NCI-H446 (cell line): ENCODE measurements at regions not wholly inside any gene's neighbourhood (a gene's known extent, or its start where the extent isn't known, plus 50 kb on each side); places are given as distances from the start of the nearest gene placed in this dataset.

Source experiments
- DNase-seq, 2 experiments: peaks; one replicate each; lab custom pipeline; 2025; lab: John Stamatoyannopoulos, UW

DNA sequence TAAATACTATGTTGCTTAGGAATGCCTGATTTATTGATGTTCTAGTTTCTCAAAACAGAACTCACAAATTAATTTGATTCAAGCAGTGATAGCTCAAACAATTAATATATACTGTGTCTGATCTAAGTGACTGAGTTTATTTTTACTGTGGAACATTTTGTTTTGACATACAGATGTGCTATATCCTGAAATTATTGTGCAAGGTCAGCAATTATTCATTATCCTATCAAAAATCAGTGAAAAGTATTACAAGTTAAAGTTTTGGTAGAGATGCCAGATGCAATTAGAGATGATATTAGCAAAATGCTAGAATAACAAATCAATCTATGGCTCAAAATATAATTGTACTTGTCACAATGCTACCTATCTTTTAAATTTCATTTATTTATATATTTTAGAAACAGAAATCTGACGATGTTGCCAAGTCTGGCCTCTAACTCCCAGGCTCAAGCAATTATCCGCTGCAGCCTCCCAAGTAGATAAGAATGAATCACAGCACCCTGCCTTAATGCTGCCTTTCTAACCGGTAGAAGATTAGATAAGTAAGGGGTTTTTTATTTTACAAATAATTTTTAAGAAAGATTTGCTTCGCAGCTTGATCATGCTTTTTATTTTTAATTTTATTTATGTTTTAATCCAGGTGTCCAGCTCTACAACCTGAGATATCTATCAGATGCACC, 825.5 kb upstream of the NDST4 start:
- no peak for DNase-seq

DNA sequence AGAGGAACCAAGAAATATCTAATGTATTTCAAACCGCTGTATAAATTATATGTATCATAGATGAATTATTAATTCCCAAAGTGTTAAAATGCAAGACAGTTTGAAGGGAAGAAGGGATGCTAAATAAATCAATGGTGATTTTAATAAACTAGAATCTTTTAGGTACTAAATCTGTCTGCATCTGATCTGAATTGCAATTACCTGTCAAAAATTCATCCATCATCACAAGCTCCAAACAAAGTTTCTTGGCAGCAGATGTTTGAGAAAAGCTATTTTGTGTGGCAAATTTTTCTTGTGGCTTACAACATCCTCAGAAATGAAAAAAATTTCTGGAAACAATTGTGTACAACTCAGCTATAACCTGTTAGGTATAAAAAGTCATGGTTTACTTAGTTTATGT, 816.0 kb upstream of the NDST4 start:
- DNase-seq: no peak

DNA sequence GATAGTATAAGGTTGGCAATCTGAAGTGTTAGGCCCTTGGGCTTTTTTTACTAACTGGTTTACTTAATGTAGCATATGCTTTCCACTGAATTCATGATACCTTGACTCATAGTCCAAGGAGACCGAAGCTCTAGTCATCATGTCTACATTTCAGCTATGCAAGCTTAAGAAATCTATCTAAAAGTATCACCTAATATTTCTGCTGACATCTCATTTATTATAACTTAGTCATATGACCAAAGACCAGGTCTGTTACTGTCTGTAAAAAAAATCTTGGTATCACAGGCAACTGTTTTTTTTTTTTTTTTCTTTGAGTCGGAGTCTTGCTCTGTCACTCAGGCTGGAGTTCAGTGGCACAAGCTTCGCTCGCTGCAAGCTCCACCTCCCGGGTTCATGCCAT, 814.0 kb upstream of the NDST4 start:
- no peak for DNase-seq

DNA sequence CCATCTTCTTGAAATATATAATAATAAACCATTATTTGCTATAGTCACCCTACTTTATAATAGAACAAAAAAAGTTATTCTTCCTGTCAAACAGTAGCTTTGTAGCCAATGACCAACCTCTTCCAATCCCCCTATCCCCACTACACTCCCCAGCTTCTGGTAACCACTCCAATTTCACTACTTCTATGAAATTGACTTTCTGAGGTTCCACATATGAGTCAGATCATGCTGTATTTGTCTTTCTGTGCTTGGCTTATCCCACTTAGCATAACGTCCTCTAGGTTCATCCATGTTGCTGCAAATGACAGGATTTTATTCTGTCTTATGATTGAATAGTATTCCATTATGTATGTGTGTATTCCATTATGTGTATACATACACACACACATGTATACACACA, 809.7 kb upstream of the NDST4 start:
- no peak for DNase-seq

DNA sequence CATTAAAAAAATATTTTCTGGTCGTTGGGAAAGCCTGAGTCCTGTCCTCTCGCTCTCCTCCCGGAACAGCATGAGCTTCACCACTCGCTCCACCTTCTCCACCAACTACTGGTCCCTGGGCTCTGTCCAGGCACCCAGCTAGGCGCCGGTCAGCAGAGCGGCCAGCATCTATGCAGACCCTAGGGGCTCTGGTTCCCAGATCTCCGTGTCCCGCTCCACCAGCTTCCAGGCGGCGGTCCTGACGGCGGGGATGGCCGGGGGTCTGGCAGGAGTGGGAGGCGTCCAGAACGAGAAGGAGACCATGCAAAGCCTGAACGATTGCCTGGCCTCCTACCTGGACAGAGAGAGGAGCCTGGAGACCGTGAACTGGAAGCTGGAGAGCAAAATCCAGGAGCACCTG, 807.2 kb upstream of the NDST4 start:
- DNase-seq: no peak

DNA sequence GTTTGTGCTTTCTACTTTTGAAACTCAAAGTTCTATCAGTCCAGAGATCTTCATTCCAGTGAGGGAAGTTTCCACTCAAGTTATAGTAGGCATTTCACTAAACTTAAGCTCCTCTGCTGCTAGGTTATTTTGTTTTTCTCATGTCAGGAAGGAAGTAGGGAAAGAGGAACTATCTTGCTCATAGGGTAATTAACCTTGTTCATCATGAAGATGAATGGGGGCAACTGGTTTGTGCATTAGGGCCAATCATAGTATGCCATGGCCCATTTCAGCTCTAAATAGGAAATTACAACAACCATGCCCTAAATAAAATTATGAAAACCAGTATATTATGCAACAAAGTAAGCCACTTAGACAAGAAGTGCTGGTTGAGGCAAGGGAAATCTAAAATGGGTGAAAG, 804.7 kb upstream of the NDST4 start:
- DNase-seq: no peak

DNA sequence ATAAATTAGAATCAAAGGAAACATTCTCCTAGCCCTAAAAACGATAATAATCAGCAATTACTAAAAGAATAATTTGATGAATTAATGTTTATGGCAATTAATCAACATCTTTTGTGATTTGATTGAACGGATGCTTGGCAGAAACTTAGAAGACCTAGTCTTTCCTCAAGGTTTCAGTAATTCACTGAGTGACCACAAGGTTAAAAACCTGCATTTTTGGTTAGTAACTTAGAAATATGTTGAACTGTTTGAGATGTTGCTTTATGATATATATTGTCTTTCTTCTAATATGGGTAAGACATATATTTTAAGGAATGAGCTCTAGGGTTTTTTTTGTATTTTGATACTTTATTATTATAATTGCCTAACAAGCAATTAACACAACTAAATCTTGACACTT, 793.0 kb upstream of the NDST4 start:
- DNase-seq: no peak

DNA sequence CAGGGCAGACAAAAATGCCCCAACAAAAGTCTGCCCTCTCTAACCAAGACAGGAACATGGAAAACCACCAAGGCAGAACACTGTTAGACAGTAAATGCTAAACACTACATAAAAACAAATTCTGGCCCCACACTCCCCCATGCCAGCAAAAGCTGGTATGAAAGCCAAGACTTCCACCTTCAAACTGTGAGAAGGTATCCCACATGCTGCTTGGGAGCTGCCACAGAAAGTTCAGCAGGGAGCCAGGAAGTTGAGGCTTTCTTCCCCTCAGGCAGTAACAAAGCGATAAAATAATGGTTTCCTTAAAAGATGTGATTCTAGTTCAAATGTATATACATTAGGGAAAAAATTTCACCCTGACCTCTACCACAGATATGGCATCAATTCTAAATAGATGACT, 770.4 kb upstream of the NDST4 start:
- no peak for DNase-seq

DNA sequence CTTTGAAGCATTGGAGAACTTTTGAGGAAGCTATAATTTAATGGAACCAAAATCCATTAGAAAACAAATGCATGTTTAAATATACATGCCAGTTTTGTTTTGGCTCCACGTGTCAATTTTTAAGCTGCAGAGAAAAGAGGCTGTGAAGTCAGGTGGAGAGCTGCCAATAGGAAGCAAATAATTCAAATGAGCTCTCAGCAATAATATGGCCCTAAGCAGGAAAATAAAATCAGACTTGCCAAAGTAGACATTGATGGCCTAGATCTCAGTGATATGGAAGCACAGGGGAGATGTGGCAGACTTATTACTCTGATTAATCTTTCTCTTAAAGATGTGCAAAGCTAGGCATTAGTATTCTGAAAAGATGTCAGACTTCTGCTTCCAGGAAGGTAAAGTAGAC, 769.8 kb upstream of the NDST4 start:
- peak in 1 of 2 experiments; percentile 29 for DNase-seq

DNA sequence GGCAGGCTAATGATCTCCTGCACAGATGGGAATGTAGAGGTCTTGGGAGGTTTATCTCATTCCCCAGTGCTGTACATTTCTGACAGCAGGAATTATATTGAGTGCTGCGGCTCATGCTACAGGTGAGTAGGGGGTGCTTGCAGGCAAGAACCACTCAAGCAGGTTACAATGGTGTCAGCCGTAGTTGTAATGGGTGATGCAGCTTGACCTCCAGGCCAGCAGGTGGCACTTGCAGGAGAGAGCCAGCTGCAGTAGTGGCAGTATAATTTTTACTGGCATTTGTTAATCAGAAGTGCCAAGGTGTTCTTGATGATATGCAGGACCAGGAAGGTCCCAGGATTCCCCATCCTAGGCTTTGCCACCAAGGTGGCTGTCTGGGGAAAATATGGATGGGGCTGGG, 759.6 kb upstream of the NDST4 start:
- no peak for DNase-seq

DNA sequence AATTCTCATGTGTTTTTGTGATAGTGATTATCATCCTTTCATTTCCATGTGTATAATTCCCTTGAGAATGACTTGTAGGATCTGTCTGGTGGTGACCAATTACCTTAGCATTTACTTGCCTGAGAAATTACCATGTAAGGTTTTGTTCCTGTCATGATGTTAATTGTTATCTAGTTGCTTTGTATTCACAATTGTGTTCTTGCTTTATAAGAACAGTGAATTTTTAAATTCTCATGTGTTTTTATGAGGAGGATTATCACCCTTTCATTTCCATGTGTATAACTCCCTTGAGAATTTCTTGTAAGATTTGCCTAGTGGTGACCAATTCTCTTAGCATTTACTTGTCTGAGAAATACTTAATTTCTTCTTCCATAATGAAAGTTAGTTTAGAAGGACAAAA, 758.2 kb upstream of the NDST4 start:
- no peak for DNase-seq

DNA sequence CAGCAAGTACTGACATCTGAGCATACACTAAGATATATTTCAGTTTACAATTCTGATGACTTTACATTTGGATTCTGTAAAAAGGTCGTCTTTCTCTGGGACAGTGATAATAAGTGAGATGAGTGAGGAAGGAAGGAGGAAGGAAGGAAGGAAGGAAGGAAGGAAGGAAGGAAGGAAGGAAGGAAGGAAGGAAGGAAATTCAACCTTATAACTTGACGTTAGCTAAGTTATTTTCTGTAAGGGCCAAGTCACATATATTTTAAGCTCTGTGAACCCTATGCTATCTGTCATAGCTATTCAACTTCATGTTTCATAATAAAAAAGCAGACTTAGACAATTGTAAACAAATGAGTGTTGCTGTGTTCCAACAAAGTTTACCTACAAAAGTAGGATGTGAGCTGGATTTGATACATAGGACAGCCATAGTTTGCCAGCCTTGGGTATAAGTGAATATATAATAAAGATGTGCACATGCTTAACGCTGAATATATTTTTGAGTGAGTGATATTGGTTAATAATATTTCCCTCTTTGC, 753.0 kb upstream of the NDST4 start:
- DNase-seq: no peak

DNA sequence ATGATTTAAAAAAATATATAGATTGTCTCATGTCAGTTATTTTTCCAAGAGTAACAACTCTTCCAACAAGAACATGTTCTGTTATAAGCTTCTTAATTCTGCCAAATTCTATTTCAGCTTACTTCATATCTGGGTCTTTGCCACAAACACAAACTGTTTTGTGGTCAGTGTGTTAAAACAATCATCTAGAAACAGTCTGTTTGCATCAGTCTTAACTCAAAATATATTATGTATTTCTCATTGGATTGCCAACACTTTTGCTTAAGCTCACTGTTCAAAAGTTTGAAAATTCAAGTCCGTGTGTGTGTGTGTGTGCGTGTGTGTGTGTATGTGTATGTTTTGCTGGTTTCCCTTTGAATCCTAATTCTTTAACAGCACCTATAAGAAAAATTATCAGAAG, 752.3 kb upstream of the NDST4 start:
- no peak for DNase-seq

DNA sequence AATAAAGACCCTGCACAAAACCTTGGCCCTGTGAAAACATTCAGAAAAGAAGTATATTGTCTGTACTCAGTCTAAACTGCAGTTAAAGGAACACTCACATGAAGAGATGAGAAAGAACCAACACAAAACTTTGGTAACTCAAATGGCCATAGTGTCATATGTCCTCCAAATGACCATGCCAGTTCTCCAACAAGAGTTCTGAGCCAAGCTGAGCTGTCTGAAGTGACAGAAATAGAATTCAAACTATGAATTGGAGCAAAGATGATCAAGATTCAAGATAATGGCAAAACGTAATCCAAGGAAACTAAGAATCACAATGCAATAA, 739.3 kb upstream of the NDST4 start:
- no peak for DNase-seq

DNA sequence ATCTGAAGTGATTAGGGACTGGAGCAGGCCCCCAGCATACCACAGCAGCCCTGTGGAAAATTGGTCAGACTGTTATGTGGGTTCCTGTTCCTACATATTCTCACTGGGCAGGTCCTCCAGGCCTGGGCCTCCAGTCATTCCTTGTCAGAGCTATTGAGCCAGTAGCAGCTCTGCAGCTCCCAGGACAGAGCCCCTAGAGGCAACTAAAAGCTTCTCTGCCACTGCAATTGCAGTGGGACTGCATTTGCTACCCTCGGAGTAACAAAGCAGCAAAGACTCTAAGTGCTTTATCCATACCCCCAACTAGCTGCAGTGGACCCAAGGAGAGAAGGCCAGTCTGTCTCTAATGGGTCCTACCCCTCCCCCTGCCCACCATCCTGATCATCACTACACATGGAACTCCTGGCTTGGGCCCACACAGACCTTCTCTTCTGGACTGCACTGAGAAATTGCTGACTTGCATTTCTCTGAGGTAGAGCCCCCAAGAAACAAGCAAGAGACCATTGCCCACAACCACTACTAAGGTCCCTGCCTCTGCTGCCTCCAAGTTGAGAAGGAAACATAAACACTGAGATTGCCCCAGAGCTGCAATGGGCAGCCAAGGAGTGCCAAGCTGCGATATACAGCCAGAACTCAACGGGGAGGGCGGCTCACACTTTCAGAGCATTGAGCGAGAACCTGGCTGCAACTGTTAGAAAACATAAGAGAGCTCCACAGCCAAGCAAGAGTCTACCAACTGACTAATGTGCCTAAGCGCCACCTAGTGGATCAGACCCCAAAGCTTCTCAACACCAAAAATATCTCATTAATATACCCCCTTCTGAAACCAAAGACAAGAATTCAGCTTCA, 738.7 kb upstream of the NDST4 start:
- peak; percentile 32 to 84 for DNase-seq

DNA sequence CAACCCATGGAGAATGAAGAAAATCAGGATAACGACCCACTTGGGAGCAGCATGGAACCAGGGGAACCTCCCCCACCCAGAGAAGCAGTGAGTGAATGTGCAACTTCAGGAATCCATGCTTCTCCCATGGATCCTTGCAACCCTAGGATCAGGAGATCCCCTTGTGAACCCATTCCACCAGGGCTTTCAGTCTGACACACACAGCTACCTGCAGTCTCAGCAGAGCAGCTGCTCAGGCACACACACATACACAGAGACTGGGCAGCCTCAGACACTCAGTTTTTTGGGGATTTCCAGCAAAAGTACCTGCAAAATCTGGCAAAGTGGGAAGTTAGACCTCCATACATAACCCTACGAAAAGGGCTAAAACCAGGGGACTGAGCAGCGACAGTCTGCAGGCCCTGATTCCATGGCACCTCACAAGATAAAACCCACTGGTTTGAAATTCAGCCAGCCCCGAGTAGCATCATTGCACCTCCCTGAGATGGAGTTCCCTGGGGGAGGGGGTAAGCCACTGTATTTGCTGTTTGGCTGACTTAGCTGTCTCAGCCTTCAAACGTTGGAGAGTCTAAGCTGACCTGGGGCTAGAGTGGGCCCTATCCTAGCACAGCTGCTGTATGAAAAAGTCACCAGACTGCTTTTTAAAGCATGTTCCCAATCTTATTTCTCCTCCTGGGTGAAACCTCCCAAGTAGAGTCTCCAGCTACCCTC, 737.5 kb upstream of the NDST4 start:
- DNase-seq: no peak

DNA sequence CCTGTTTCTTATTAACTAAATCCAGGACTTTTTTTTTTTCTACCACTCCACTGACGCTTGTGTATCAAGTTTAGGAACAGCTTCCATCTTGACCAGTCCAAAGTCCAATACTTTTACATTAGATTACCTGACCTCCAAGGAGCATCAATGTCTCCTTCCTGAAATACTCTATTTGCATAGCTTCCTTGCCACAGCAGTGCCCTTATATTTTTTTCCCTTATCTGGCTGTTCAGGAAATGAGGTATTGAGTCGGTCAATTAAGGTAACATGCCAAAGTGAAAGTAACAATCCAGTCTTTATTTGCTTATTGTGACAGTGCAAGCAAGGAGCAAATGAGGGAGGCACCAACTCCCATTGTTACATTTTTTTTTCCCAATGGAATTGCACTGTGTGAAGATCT, 730.8 kb upstream of the NDST4 start:
- no peak for DNase-seq

DNA sequence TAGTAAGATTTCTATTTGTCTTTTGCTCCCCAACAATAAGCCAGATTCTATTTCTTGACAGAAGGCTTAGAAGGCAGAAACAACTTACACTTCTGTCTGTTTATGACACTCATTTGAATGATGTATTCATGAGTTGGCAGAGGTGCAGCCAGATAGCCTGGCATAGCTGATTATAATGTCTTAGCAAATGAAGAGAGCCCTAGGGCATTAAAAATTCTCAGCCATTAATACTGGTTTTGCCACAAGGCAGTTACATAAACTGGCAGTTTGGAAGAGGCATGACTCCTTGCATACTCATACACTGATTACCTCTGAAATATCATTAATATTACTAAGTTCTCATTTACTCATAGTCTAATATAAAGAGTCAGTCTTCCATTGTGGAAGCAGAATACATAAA, 728.5 kb upstream of the NDST4 start:
- peak; percentile 20 to 31 for DNase-seq

DNA sequence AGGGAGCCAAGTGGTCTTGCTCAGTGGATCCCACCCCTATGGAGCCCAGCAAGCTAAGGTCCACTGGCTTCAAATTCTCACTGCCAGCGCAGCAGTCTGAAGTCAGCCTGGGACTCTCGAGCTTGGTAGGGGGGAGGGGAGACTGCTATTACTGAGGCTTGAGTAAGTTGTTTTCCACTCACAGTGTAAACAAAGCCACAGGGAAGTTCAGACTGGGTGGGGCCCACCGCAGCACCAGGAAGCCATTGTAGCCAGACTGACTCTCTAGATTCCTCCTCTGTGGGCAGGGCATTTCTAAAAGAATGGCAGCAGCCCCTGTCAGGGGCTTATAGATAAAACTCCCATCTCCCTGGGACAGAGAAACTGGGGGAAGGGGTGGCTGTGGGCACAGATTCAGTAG, 721.0 kb upstream of the NDST4 start:
- DNase-seq: no peak

DNA sequence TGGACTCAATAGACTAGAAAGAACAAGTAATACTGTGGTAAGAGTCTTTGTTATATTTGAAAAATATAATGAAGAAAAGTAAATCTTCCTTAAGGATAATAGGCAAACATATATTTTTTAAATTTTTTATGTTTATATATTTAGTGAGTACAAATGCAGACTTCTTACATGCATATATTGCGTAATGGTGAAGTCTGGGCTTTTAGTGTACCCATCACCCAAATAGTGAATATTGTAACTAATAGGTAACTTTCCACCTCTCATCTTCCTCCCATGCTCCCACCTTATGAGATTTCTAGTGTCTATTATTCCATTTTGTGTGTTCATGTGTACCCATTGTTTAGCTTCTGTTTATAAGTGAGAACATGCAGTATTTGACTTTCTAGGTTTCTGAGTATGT, 711.2 kb upstream of the NDST4 start:
- DNase-seq: no peak

DNA sequence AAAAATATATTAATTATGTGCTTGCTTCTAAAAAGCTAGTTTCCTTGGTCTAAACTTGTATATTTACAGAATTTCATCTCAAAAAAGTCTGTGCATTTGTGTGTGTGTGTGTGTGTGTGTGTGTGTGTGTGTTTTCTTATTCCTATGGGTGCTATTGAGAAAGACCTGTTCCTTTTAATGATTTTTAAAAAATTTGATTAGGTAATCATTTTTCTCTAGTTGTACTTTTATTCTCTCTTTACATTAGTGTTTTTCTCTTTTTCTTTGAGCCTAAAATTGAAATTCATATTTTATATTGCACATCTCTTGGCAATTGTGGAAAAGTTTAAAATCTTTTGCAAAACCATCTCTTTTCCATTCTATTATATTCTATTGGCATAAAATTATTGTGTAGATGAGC, 690.4 kb upstream of the NDST4 start:
- DNase-seq: no peak

DNA sequence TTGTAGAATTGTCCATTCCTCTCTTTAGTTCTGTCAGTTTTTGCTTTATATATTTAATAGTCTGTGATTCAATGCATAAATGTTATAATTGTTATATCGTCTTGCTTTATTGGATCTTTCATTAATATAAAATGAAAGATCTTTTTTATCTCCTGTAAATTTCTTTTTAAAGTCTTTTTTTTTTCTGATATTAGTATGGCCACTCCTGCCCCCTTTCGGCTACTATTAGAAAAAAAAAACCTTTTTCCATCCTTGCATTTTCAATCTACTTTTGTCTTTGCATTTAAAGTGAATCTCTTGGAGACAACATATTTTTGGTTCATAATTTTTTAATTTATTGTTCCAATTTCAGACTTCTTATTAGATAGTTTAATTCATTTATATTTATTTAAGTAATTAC, 677.4 kb upstream of the NDST4 start:
- DNase-seq: no peak

DNA sequence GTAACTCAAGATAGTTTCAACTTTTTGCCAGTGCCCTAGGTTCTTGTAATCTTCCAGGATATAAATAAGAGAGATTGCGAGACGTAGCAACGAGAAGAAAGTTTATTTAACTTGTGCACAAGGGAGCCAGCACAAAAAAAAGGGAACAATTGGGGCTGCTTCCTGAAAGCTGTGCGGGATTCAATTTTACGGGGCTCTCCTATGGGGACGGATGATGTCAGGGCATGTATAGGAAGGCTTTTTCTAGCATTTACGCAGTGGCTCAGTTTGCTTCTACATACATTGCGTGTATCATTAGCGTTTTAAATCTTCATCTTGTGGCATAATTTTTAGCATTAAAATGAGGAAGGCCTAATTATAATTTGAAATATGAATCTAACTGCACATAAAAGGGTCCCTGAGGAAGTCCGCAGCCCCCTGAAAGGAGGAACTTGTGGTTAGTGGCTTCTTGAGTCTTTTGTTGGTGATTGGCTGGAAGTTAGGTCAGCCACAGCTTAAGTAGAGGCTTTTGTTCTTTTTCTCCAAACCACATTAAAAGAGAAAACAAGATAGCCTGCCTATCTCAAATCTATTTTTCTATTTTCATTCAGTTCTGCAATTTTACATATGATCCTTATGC, 668.2 kb upstream of the NDST4 start:
- no peak for DNase-seq
